Right lobe of liver (tissue), 4 donors: ENCODE measurements at regions not wholly inside any gene's neighbourhood (a gene's known extent, or its start where the extent isn't known, plus 50 kb on each side); places are given as distances from the start of the nearest gene placed in this dataset.

ENCODE experiments used
- POLR2A ChIP-seq: fragments of 450-650 bp; IDR thresholded peaks from one replicate; pipeline ENCODE4 v1.6.1; 2017; ENCODE audit warnings: antibody characterized with exemption, mild to moderate bottlenecking
- TF ChIP-seq, protein P1 (sequence below), 4 donors: fragments of 200-600 bp in 3 of 4; fragments of 450-650 bp in 1 of 4; IDR thresholded peaks; one replicate each; pipeline versions ENCODE4 v1.5.1 to v1.8.0; 2016 to 2022; ENCODE audit warnings: antibody characterized with exemption in 4 of 4, mild to moderate bottlenecking in 2 of 4
- donor health status: DM: no; HTN: no; CAD: no.
- donor health status: DM: no; HTN: no; CAD: no.
- donor health status: DM: no; HTN: yes; CAD: no.

DNA sequence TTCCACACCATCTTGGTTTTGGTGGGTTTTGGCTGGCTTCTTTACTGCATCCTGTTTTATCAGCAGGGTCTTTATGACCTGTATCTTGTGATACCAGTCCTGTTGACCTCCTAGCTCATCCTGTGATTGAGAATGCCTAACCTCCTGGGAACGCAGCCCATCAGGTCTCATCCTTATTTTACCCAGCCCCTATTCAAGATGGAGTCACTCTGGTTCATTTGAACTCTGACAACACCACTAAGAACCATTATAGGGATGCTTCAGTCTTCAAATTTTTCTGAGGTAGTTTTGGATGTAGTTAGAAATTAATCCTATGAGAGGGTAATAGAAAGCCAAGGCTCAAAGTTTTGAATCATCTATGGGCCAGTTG lies 287.8 kb upstream of the SLC39A10 start:
- TF ChIP-seq, protein P1, sequence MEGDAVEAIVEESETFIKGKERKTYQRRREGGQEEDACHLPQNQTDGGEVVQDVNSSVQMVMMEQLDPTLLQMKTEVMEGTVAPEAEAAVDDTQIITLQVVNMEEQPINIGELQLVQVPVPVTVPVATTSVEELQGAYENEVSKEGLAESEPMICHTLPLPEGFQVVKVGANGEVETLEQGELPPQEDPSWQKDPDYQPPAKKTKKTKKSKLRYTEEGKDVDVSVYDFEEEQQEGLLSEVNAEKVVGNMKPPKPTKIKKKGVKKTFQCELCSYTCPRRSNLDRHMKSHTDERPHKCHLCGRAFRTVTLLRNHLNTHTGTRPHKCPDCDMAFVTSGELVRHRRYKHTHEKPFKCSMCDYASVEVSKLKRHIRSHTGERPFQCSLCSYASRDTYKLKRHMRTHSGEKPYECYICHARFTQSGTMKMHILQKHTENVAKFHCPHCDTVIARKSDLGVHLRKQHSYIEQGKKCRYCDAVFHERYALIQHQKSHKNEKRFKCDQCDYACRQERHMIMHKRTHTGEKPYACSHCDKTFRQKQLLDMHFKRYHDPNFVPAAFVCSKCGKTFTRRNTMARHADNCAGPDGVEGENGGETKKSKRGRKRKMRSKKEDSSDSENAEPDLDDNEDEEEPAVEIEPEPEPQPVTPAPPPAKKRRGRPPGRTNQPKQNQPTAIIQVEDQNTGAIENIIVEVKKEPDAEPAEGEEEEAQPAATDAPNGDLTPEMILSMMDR (IDR thresholded peaks at IDR 0.05), result no peak
- TF ChIP-seq POLR2A, result no peak
